HCT116 (cell line): ENCODE measurements at regions not wholly inside any gene's neighbourhood (a gene's known extent, or its start where the extent isn't known, plus 50 kb on each side); places are given as distances from the start of the nearest gene placed in this dataset.

ENCODE experiments used
- ATAC-seq: fragments of 200-7000 bp; cut with Tn5 transposase; 2 replicates; pipeline ENCODE4 v1.9.1; 2020; ENCODE audit warnings: mild to moderate bottlenecking, moderate library complexity
- BruUV-seq: library from RNA; stranded (reverse); fragments of 400-500 nt; replicated peaks from 2 replicates; lab custom pipeline; 2021; lab: Mats Ljungman, UMichigan
- CTCF ChIA-PET: fragments of 300-600 bp; sonication (Branson Sonifier 250); formaldehyde crosslinking; loops from one replicate; lab custom pipeline; 2021; ENCODE audit warnings: antibody characterized with exemption; lab: Charles Lee
- POLR2A ChIA-PET: fragments of 300-600, 350-600 bp; sonication (Branson Sonifier 250); formaldehyde crosslinking; loops from one replicate; lab custom pipeline; 2021; ENCODE audit warnings: antibody characterized with exemption; lab: Charles Lee
- RAD21 ChIA-PET, 2 experiments: fragments of 300-600 bp; sonication (Branson Sonifier 250); formaldehyde crosslinking; loops; one replicate each; lab custom pipeline; 2023; ENCODE audit warnings: low total read pairs in 2 of 2; ENCODE audit not compliant: uncharacterized antibody in 2 of 2, unreplicated experiment in 2 of 2, low non-redundant PET in 1 of 2; lab: Charles Lee
- DNase-seq: peaks from one replicate; pipeline ENCODE4 v3.0.0-alpha.2; 2010; ENCODE audit warnings: low read depth, low spot score
- H2AFZ ChIP-seq: fragments of 200-600 bp; shearing (Covaris generic), sonication (generic); 2 replicates; pipeline ENCODE4 v1.6.1; 2017; ENCODE audit warnings: low read depth, mixed run types, mixed read lengths, antibody characterized with exemption, low read length; ENCODE audit not compliant: poor library complexity, severe bottlenecking
- H3K27ac ChIP-seq: 2 replicates; pipeline ENCODE4 v1.5.1; 2012; ENCODE audit warnings: low read depth, low read length
- H3K27me3 ChIP-seq: fragments of 200-600 bp; sonication (generic); 2 replicates; pipeline ENCODE4 v1.6.1; 2016; ENCODE audit warnings: mixed run types, low read length, mixed read lengths; ENCODE audit not compliant: insufficient read depth
- H3K36me3 ChIP-seq, 2 experiments: fragments of 200-500 bp in 1 of 2; fragments of 200-600 bp in 1 of 2; sonication (Bioruptor generic) in 1 of 2; sonication (generic) in 1 of 2; 2 replicates each; pipeline versions ENCODE4 v1.5.1 to v1.6.1; 2014 to 2016; ENCODE audit warnings: low read length in 2 of 2, inconsistent platforms in 1 of 2, mixed read lengths in 1 of 2, mixed run types in 1 of 2; ENCODE audit not compliant: insufficient read depth in 2 of 2, control insufficient read depth in 1 of 2
- H3K4me1 ChIP-seq, 2 experiments: fragments of 200-600 bp in 1 of 2; sonication (generic) in 1 of 2; 2 replicates each; pipeline versions ENCODE4 v1.5.1 to v1.6.1; 2012 to 2017; ENCODE audit warnings: low read length in 2 of 2, inconsistent platforms in 1 of 2, mild to moderate bottlenecking in 1 of 2, mixed read lengths in 1 of 2, mixed run types in 1 of 2, moderate library complexity in 1 of 2; ENCODE audit not compliant: insufficient read depth in 2 of 2, control insufficient read depth in 1 of 2
- H3K4me2 ChIP-seq: fragments of 200-600 bp; sonication (generic); 2 replicates; pipeline ENCODE4 v1.6.1; 2017; ENCODE audit warnings: mixed run types, low read length, mixed read lengths
- H3K4me3 ChIP-seq, 2 experiments: fragments of 200-600 bp in 1 of 2; sonication (generic) in 1 of 2; replicated peaks in 1 of 2; 2 replicates each; pipeline ENCODE4 v1.5.1; 2011 to 2016; ENCODE audit warnings: low read length in 2 of 2, control low read depth in 1 of 2, low read depth in 1 of 2, mild to moderate bottlenecking in 1 of 2, mixed read lengths in 1 of 2, mixed run types in 1 of 2
- H3K79me2 ChIP-seq: fragments of 200-600 bp; sonication (generic); 2 replicates; pipeline ENCODE4 v1.6.1; 2017; ENCODE audit warnings: mild to moderate bottlenecking, mixed run types, low read length, moderate library complexity, mixed read lengths; ENCODE audit not compliant: insufficient read depth
- H3K9ac ChIP-seq: fragments of 200-600 bp; sonication (generic); 2 replicates; pipeline ENCODE4 v1.6.1; 2016; ENCODE audit warnings: low read length, mixed read lengths
- H3K9me2 ChIP-seq: fragments of 200-600 bp; sonication (generic), shearing (Covaris generic); 2 replicates; pipeline ENCODE4 v1.6.1; 2017; ENCODE audit warnings: mixed run types, mild to moderate bottlenecking, moderate library complexity; ENCODE audit not compliant: insufficient read depth
- H3K9me3 ChIP-seq, 2 experiments: fragments of 200-500 bp in 1 of 2; fragments of 200-600 bp in 1 of 2; sonication (Bioruptor generic) in 1 of 2; sonication (generic) in 1 of 2; 2 replicates each; pipeline ENCODE4 v1.6.1; 2014 to 2017; ENCODE audit warnings: low read length in 2 of 2, mixed read lengths in 2 of 2, inconsistent platforms in 1 of 2, low read depth in 1 of 2, mild to moderate bottlenecking in 1 of 2, mixed run types in 1 of 2, moderate library complexity in 1 of 2; ENCODE audit not compliant: control insufficient read depth in 1 of 2, insufficient read depth in 1 of 2
- H4K20me1 ChIP-seq: fragments of 200-600 bp; sonication (generic), shearing (Covaris generic); 2 replicates; pipeline ENCODE4 v1.6.1; 2017; ENCODE audit warnings: mixed run types, mild to moderate bottlenecking, moderate library complexity; ENCODE audit not compliant: insufficient read depth
- ELF1 ChIP-seq: IDR thresholded peaks from 2 replicates; pipeline ENCODE4 v1.6.1; 2012; ENCODE audit warnings: low read depth, borderline replicate concordance
- EZH2 ChIP-seq: fragments of 200-600 bp; sonication (generic); IDR thresholded peaks from 2 replicates; pipeline ENCODE4 v1.6.1; 2017; ENCODE audit warnings: antibody characterized with exemption, mixed run types
- JUND ChIP-seq: IDR thresholded peaks from 2 replicates; pipeline ENCODE4 v1.6.1; 2012
- POLR2A ChIP-seq: IDR thresholded peaks from 2 replicates; pipeline ENCODE4 v1.7.0; 2011; ENCODE audit warnings: borderline replicate concordance; ENCODE audit not compliant: insufficient read depth, insufficient read length; ENCODE audit errors: extremely low read depth
- RAD21 ChIP-seq: IDR thresholded peaks from 2 replicates; pipeline ENCODE4 v1.6.1; 2012; ENCODE audit warnings: low read depth, mild to moderate bottlenecking
- intact Hi-C: fragments of 100-400 bp; cut with micrococcal nuclease; formaldehyde crosslinking; loops from 2 replicates; pipeline ENCODE4 v1.10.0; 2022
- TF ChIP-seq, protein P1 (sequence below): IDR thresholded peaks from 2 replicates; pipeline ENCODE4 v1.6.1; 2012; ENCODE audit warnings: low read depth
- TF ChIP-seq, protein P2 (sequence below), 3 experiments: fragments of 200-600 bp in 1 of 3; sonication (generic) in 1 of 3; IDR thresholded peaks in 2 of 3; conservative IDR thresholded peaks in 1 of 3; 2 replicates each; pipeline ENCODE4 v1.5.1; 2012 to 2017; ENCODE audit warnings: low read depth in 2 of 3, low read length in 2 of 3, antibody characterized with exemption in 1 of 3, borderline replicate concordance in 1 of 3, control low read depth in 1 of 3, mild to moderate bottlenecking in 1 of 3, mixed read lengths in 1 of 3, mixed run types in 1 of 3, moderate library complexity in 1 of 3; ENCODE audit not compliant: insufficient read depth in 1 of 3
- TF ChIP-seq, protein P3 (sequence below): IDR thresholded peaks from 2 replicates; pipeline ENCODE4 v1.6.1; 2011; ENCODE audit warnings: mild to moderate bottlenecking, low read length, moderate library complexity; ENCODE audit not compliant: insufficient replicate concordance; ENCODE audit errors: extremely low read depth

DNA sequence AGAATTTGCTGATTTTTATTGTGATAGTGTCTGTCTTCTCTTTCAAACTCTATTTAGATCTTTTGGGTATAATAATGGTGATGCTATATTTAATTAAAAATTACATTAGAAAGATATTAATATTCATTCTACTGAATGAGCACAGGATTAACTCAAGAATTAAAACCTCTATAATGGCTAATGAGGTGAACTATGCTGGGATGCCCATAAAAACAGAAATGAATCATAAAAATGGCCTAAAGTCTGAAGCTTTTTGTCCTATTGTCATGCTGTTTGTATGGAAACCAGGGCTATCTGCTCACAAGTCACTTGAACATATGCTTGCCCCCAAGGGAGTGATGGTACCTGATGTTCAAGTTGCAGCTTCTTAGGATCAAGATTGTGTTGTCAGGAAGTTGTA, 76.2 kb upstream of the ICA1 start:
- POLR2A ChIA-PET: no interaction called here
- H3K9ac ChIP-seq: no peak overlapping the region
- DNase-seq: no peak
- H4K20me1 ChIP-seq: no peaks in the 10 kb centered on the region
- H3K4me3 ChIP-seq: no peak overlapping the region
- H3K27ac ChIP-seq: no peak overlapping the region
- H3K27me3 ChIP-seq: no peaks in the 10 kb centered on the region
- H3K36me3 ChIP-seq: no peaks in the 10 kb centered on the region
- no peak overlapping the region for H3K4me2 ChIP-seq
- no peaks in the 10 kb centered on the region for H3K4me1 ChIP-seq
- intact Hi-C loops: no loop called here
- H3K9me2 ChIP-seq: no peaks in the 10 kb centered on the region
- H2AFZ ChIP-seq: no peak overlapping the region
- no peak for TF ChIP-seq RAD21
- TF ChIP-seq, protein P1, sequence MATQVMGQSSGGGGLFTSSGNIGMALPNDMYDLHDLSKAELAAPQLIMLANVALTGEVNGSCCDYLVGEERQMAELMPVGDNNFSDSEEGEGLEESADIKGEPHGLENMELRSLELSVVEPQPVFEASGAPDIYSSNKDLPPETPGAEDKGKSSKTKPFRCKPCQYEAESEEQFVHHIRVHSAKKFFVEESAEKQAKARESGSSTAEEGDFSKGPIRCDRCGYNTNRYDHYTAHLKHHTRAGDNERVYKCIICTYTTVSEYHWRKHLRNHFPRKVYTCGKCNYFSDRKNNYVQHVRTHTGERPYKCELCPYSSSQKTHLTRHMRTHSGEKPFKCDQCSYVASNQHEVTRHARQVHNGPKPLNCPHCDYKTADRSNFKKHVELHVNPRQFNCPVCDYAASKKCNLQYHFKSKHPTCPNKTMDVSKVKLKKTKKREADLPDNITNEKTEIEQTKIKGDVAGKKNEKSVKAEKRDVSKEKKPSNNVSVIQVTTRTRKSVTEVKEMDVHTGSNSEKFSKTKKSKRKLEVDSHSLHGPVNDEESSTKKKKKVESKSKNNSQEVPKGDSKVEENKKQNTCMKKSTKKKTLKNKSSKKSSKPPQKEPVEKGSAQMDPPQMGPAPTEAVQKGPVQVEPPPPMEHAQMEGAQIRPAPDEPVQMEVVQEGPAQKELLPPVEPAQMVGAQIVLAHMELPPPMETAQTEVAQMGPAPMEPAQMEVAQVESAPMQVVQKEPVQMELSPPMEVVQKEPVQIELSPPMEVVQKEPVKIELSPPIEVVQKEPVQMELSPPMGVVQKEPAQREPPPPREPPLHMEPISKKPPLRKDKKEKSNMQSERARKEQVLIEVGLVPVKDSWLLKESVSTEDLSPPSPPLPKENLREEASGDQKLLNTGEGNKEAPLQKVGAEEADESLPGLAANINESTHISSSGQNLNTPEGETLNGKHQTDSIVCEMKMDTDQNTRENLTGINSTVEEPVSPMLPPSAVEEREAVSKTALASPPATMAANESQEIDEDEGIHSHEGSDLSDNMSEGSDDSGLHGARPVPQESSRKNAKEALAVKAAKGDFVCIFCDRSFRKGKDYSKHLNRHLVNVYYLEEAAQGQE: no peak
- no peak for TF ChIP-seq POLR2A
- TF ChIP-seq JUND: no peak
- TF ChIP-seq, protein P2, sequence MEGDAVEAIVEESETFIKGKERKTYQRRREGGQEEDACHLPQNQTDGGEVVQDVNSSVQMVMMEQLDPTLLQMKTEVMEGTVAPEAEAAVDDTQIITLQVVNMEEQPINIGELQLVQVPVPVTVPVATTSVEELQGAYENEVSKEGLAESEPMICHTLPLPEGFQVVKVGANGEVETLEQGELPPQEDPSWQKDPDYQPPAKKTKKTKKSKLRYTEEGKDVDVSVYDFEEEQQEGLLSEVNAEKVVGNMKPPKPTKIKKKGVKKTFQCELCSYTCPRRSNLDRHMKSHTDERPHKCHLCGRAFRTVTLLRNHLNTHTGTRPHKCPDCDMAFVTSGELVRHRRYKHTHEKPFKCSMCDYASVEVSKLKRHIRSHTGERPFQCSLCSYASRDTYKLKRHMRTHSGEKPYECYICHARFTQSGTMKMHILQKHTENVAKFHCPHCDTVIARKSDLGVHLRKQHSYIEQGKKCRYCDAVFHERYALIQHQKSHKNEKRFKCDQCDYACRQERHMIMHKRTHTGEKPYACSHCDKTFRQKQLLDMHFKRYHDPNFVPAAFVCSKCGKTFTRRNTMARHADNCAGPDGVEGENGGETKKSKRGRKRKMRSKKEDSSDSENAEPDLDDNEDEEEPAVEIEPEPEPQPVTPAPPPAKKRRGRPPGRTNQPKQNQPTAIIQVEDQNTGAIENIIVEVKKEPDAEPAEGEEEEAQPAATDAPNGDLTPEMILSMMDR (IDR thresholded peaks at IDR 0.05 in 2 of 3, conservative IDR thresholded peaks at IDR 0.05 in 1 of 3; ENCODE audit: borderline replicate concordance in 1 of 3, insufficient read depth in 1 of 3, low read depth in 2 of 3, low read length in 2 of 3): no peak
- no peak for TF ChIP-seq EZH2
- TF ChIP-seq, protein P3, sequence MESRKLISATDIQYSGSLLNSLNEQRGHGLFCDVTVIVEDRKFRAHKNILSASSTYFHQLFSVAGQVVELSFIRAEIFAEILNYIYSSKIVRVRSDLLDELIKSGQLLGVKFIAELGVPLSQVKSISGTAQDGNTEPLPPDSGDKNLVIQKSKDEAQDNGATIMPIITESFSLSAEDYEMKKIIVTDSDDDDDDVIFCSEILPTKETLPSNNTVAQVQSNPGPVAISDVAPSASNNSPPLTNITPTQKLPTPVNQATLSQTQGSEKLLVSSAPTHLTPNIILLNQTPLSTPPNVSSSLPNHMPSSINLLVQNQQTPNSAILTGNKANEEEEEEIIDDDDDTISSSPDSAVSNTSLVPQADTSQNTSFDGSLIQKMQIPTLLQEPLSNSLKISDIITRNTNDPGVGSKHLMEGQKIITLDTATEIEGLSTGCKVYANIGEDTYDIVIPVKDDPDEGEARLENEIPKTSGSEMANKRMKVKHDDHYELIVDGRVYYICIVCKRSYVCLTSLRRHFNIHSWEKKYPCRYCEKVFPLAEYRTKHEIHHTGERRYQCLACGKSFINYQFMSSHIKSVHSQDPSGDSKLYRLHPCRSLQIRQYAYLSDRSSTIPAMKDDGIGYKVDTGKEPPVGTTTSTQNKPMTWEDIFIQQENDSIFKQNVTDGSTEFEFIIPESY: no peak
- TF ChIP-seq ELF1: no peak
- TF ChIP-seq, all 23 proteins: peak for 0
- H3K79me2 ChIP-seq: no peaks in the 10 kb centered on the region
- no peaks in the 10 kb centered on the region for H3K9me3 ChIP-seq
- ChIA-PET RAD21 (no interaction called here), CTCF (no interaction called here)
- no TSS peak for BruUV-seq
- ATAC-seq: no peak
